HG02870 (cell line): ENCODE measurements at regions not wholly inside any gene's neighbourhood (a gene's known extent, or its start where the extent isn't known, plus 50 kb on each side); places are given as distances from the start of the nearest gene placed in this dataset.
A peak's percentile ranks its signal among the peaks of the same experiment; 100 is the strongest.
"Not testable (repeated sequence)": the region's sequence is repeated elsewhere in the genome, so short reads cannot be mapped to it uniquely, and the experiment has no call there.

ENCODE experiments used
- ATAC-seq: cut with Tn5 transposase; IDR thresholded peaks from one replicate; pipeline ENCODE4 v1.9.1; 2021; ENCODE audit warnings: mild to moderate bottlenecking, moderate library complexity; ENCODE audit not compliant: unreplicated experiment

DNA sequence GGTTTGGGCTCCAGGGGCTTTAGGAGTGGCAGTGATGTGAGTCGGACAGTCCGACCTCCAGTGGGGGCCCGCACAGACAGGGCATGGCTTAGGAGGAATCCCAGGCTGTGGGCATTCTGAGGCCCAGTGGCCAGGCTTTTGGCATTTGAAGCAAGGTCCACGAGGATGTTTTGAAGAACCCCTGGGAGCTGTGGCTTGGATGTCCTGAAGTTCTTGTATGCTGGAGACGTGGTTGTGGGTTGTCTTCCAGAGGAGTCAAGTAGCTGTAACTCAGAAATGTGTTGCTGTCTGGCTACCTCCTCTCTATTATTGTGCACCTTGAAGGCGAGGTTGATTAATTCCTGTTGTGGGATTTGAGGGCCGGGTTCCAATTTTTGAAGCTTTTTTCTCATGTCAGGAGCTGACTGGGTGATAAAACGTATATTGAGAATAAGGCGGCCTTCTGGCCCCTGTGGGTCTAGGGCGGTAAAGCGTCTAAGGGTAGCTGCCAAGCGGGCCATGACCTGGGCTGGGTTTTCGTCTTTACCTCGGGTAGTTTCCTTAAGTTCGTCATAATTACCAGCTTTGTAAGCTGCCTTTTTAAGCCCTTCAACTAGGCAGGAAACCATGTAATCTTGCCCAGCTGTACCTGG lies 67.3 kb upstream of the EZR start:
- ATAC-seq, result not testable (repeated sequence)

DNA sequence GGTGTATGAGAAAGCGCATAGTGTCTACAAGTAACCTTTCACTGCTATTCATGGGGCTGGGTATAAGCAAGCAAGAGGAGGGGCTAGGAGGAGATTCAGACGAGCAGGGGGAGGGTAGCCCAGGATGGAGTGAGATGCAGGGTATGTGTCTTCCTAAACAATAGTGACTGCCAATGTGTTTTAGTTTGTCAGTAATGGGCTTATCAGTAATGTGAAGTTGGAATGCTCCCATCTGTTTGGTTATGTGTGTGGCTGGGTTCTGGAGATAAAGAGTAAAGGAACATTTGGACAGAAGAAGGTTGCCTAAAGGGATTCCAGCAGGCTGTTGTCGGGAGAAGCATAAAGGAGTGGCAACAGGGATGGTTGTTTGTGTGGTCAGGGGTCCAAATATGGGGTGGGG lies 62.7 kb upstream of the EZR start:
- not testable (repeated sequence) for ATAC-seq

DNA sequence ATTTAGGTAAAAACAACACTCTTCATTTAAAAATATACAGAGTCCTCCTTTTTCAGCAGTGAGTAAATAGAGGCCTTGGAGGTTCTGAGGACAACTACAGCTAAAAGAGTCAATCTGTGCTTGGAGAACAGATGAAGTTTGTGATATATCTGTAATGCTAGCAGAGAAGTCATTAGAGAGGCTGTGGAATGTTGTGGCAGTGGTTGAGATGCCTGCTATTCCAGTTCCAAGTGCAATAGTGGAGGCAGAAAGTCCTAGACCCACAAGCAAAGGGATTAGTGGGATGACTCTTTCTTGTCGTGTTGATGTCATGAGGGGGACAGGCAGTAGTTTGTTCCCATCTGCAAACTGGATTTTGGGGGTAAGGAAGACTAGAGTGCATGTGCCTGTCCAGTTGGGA lies 62.1 kb upstream of the EZR start:
- not testable (repeated sequence) for ATAC-seq

DNA sequence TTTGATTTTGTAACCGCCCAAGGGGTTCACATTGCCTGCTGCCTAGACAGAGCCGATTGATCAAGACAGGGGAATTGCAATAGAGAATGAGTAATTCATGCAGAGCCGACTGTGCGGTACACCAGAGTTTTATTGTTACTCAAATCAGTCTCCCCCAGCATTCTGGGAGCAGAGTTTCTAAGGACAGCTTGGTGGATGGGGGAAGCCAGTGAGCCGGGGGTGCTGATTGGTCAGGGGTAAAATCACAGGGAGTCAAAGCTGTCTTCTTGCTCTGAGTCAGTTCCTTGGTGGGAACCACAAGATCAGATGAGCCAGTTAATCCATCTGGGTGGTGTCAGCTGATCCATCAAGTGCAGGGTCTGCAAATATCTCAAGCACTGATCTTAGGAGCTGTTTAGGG lies 60.0 kb upstream of the EZR start:
- ATAC-seq, result peak; percentile 85

DNA sequence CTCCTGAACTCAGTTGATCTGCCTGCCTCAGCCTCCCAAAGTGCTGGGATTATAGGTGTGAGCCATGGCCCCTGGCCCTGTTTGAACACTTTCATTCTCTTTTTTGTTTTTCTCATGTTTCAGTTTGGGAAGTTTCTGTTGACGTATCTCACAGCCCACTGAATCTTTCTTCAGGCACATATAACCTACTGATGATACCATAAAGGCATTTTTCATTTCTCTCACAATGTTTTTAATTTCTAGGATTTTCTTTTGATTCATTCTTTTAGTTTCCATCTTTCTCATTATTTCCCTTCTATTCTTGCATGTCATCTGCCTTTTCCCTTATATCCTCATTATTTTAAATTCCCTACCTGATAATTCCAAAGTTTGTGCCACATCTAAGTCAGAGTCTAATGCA lies 58.5 kb upstream of the EZR start:
- ATAC-seq, result no peak

DNA sequence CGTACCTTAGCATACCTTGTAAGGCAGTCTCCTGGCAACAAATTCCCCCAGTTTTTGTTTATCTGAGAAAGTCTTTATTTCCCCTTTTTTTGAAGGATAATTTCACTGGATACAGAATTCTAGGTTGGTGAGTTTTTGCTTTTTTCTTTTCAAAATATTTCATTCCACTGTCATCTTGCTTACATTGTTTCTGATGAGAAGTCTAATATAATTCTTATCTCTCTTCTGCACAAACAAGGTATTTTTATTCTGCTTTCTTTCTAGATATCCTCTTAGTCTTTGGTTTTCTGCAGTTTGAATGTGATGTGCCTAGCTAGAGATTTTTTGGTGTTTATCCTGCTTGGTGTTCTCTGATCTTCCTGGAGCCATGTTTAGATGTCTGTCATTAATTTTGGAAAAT lies 57.7 kb upstream of the EZR start:
- no peak for ATAC-seq

DNA sequence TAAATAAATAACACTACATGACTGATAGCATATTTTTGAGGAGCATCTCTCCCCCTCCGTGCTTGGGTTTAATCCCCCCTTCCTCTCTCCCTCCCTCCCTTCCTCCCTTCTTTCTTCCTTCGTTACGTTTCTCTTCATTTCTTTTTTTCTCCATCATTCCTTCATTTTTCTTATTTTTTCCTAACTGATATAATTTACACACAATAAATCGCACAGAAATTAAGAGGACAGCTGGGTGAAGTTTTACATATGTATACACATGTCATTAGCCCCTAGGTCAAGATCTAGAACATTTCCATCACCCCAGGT lies 51.4 kb upstream of the EZR start:
- no peak for ATAC-seq

DNA sequence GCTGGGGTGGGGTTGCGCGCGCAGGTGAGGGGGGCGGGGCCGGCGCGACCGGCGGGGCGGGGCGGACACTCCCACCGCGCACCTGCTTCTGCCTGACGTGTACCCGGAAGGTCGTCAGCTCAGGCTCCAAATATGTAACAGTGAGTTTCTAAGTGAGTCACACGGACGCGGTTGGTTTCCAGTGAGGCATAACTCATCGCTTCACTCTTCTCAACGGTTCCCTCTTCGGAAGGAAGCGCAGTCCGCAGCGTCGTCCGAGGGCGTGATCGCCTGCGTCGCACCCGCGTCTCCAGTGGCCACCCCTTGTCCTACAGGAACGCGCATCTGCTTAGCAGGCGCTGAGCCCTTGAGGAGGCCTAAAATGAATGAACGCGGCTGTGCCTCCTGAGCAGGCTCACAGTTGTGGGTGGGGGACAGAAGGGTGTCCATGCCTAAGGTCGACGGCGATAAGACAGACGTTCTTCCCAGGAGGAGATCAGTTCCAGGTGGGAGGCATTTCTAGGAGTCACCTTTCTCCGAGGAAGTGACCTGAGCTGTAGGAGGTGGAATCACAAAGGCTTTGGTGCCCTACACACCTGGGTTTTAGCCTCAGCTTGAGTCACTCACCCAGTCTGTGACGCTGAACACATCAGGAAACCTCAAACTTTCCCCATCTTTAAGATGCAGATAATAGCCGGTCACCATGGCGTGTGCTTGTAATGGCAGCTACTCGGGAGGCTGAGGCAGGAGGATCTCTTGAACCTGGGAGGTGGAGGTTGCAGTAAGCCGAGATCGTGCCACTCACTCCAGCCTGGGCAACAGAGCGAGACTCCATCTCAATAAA lies 50.9 kb upstream of the EZR start:
- ATAC-seq, result peak; percentile 94

DNA sequence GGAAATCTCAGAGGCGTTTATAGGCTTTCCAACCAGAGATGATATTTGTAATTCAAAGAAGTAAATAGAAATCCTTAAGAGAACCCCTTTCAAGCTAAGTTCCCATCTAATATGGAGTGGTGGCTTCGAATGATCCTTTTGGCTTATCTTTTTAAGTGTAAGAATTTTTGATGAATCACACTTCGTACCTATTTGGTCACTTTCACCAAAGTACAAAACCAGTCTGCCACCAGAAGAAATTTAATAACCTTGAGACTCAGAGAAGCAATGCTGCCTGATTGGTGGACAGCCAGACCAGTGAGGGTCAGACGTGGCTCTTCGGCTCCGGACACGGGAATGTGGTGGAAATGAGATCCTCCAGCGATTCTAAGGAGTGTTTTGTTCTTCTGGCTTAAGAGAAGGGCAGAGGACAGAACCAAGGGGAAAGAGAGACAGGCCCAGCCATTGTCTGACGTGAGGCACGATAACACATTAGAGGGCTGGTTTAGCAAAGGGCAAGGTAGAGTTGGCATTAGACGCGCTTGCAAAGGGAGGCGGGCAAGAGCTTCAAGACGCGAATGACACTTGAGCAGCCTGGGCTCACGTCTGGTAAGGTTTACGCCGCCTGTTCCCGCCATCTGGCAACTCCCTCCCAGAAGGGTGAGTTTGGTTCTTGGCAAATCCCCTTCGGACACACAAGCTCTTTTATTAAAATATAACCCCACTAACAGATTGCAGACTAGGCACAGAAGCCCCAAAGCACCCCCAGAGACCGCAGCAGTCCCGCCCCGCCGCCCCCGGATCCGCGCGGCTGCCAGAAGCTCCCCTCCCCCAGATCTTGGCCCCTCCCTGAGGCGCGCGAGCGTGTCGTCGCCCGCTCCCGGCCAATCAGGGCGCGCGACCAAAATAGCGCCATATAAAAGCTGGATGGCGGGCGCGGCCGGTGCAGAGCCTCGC lies 50.0 kb upstream of the EZR start:
- ATAC-seq, result peak; percentile 16
